H9 (cell line): ENCODE measurements at regions not wholly inside any gene's neighbourhood (a gene's known extent, or its start where the extent isn't known, plus 50 kb on each side); places are given as distances from the start of the nearest gene placed in this dataset.

Source experiments
- DNase-seq: peaks from one replicate; pipeline ENCODE4 v3.0.0-alpha.2; 2017
- H2AFZ ChIP-seq: one replicate; pipeline ENCODE4 v1.6.1; 2013; ENCODE audit warnings: mild to moderate bottlenecking, low read length, control low read depth, moderate library complexity
- H2AK5ac ChIP-seq: 2 replicates; pipeline ENCODE4 v1.6.1; 2013; ENCODE audit warnings: low read length, control low read depth, mixed read lengths; ENCODE audit not compliant: insufficient read length
- H2BK120ac ChIP-seq: one replicate; pipeline ENCODE4 v1.6.1; 2013; ENCODE audit warnings: low read depth, mild to moderate bottlenecking, low read length, control low read depth, inconsistent platforms; ENCODE audit not compliant: poor library complexity, severe bottlenecking
- H2BK12ac ChIP-seq: 2 replicates; pipeline ENCODE4 v1.6.1; 2013; ENCODE audit warnings: low read length, control low read depth, mixed read lengths, low read depth; ENCODE audit not compliant: insufficient read length
- H2BK15ac ChIP-seq: 2 replicates; pipeline ENCODE4 v1.6.1; 2013; ENCODE audit warnings: low read depth, low read length, control low read depth
- H2BK20ac ChIP-seq: one replicate; pipeline ENCODE4 v1.6.1; 2013; ENCODE audit warnings: low read depth, mild to moderate bottlenecking, low read length, control low read depth, inconsistent platforms; ENCODE audit not compliant: poor library complexity, severe bottlenecking
- H2BK5ac ChIP-seq: 2 replicates; pipeline ENCODE4 v1.6.1; 2013; ENCODE audit warnings: low read length, control low read depth, mixed read lengths; ENCODE audit not compliant: insufficient read length
- H3K14ac ChIP-seq: 2 replicates; pipeline ENCODE4 v1.6.1; 2013; ENCODE audit warnings: low read length, control low read depth; ENCODE audit not compliant: insufficient read depth
- H3K18ac ChIP-seq: 2 replicates; pipeline ENCODE4 v1.6.1; 2013; ENCODE audit warnings: low read depth, mild to moderate bottlenecking, mixed read lengths, low read length, control low read depth; ENCODE audit not compliant: insufficient read length
- H3K23ac ChIP-seq: 2 replicates; pipeline ENCODE4 v1.6.1; 2013; ENCODE audit warnings: low read length, control low read depth, mixed read lengths, low read depth; ENCODE audit not compliant: insufficient read length
- H3K23me2 ChIP-seq: 2 replicates; pipeline ENCODE4 v1.6.1; 2013; ENCODE audit warnings: low read depth, mild to moderate bottlenecking, mixed read lengths, low read length, control low read depth; ENCODE audit not compliant: insufficient read length, poor library complexity, severe bottlenecking
- H3K27ac ChIP-seq: 2 replicates; pipeline ENCODE4 v1.5.1; 2013; ENCODE audit warnings: low read length, control low read depth, mixed read lengths, low read depth; ENCODE audit not compliant: insufficient read length
- H3K27me3 ChIP-seq: 2 replicates; pipeline ENCODE4 v1.6.1; 2013; ENCODE audit warnings: low read length, control low read depth, inconsistent platforms; ENCODE audit not compliant: insufficient read depth
- H3K4ac ChIP-seq: 2 replicates; pipeline ENCODE4 v1.6.1; 2013; ENCODE audit warnings: low read depth, mild to moderate bottlenecking, control low read depth, inconsistent platforms, low read length, moderate library complexity
- H3K4me1 ChIP-seq: 2 replicates; pipeline ENCODE4 v1.6.1; 2013; ENCODE audit warnings: low read length, control low read depth, inconsistent platforms; ENCODE audit not compliant: insufficient read depth
- H3K4me2 ChIP-seq: 2 replicates; pipeline ENCODE4 v1.6.1; 2013; ENCODE audit warnings: low read length, control low read depth, mixed read lengths; ENCODE audit not compliant: insufficient read length, insufficient read depth
- H3K56ac ChIP-seq: 2 replicates; pipeline ENCODE4 v1.6.1; 2013; ENCODE audit warnings: low read depth, mild to moderate bottlenecking, mixed read lengths, low read length, control low read depth; ENCODE audit not compliant: insufficient read length
- H3K79me1 ChIP-seq: 2 replicates; pipeline ENCODE4 v1.6.1; 2013; ENCODE audit warnings: low read depth, mild to moderate bottlenecking, moderate library complexity, low read length, control low read depth, inconsistent platforms; ENCODE audit not compliant: insufficient read depth, poor library complexity, severe bottlenecking
- H3K79me2 ChIP-seq: 2 replicates; pipeline ENCODE4 v1.6.1; 2013; ENCODE audit warnings: low read length, control low read depth, inconsistent platforms; ENCODE audit not compliant: insufficient read depth
- H3K9ac ChIP-seq: 2 replicates; pipeline ENCODE4 v1.6.1; 2013; ENCODE audit warnings: low read length, control low read depth, mixed read lengths; ENCODE audit not compliant: insufficient read length; ENCODE audit errors: extremely low read depth
- H3K9me3 ChIP-seq: one replicate; pipeline ENCODE4 v1.6.1; 2013; ENCODE audit warnings: low read depth, low read length, inconsistent platforms; ENCODE audit not compliant: control insufficient read depth
- H3T11ph ChIP-seq: one replicate; pipeline ENCODE4 v1.6.1; 2013; ENCODE audit warnings: mild to moderate bottlenecking, low read length, control low read depth, inconsistent platforms
- H4K20me1 ChIP-seq: one replicate; pipeline ENCODE4 v1.6.1; 2013; ENCODE audit not compliant: control insufficient read depth, insufficient read length, insufficient read depth
- H4K5ac ChIP-seq: 2 replicates; pipeline ENCODE4 v1.6.1; 2013; ENCODE audit warnings: low read depth, mild to moderate bottlenecking, mixed read lengths, low read length, control low read depth; ENCODE audit not compliant: insufficient read length
- H4K8ac ChIP-seq: replicated peaks from 2 replicates; pipeline ENCODE4 v1.6.1; 2013; ENCODE audit warnings: low read length, control low read depth, mixed read lengths, low read depth; ENCODE audit not compliant: insufficient read length
- H4K91ac ChIP-seq: 2 replicates; pipeline ENCODE4 v1.6.1; 2013; ENCODE audit warnings: low read depth, mild to moderate bottlenecking, moderate library complexity, mixed read lengths, low read length, control low read depth; ENCODE audit not compliant: insufficient read length
- H3K27ac Mint-ChIP-seq, 3 experiments: 2 replicates in 2 of 3; 3 replicates in 1 of 3; pipeline ENCODE4 v1.8.0; 2020 to 2021; ENCODE audit warnings: mixed read lengths in 3 of 3, mild to moderate bottlenecking in 1 of 3, moderate library complexity in 1 of 3
- H3K27me3 Mint-ChIP-seq: 2 replicates; pipeline ENCODE4 v1.8.0; 2021; ENCODE audit warnings: low read depth, mild to moderate bottlenecking, moderate library complexity, mixed read lengths
- H3K36me3 Mint-ChIP-seq, 3 experiments: 2 replicates in 2 of 3; 3 replicates in 1 of 3; pipeline ENCODE4 v1.8.0; 2020 to 2021; ENCODE audit warnings: low read depth in 3 of 3, mixed read lengths in 3 of 3; ENCODE audit not compliant: insufficient read depth in 1 of 3
- H3K4me1 Mint-ChIP-seq, 2 experiments: 2 replicates each; pipeline ENCODE4 v1.8.0; 2020; ENCODE audit warnings: mixed read lengths in 2 of 2
- H3K4me3 Mint-ChIP-seq, 2 experiments: 2 replicates in 1 of 2; 3 replicates in 1 of 2; pipeline ENCODE4 v1.8.0; 2020 to 2021; ENCODE audit warnings: mild to moderate bottlenecking in 2 of 2, mixed read lengths in 2 of 2, moderate library complexity in 1 of 2
- H3K9me3 Mint-ChIP-seq, 2 experiments: 2 replicates in 1 of 2; 3 replicates in 1 of 2; pipeline ENCODE4 v1.8.0; 2020; ENCODE audit warnings: mild to moderate bottlenecking in 2 of 2, mixed read lengths in 2 of 2, moderate library complexity in 1 of 2
- CTCF ChIP-seq: fragments of 200-600 bp; sonication (generic); conservative IDR thresholded peaks from 3 replicates; pipeline ENCODE4 v1.8.0; 2021; ENCODE audit warnings: antibody characterized with exemption, mild to moderate bottlenecking
- WGBS: extraction: QIAGEN DNeasy Blood & Tissue Kit; methylation state at CpG from one replicate; pipeline ENCODE4 v1.1.7; 2013; ENCODE audit warnings: missing lambda C conversion rate, low lambda C conversion rate, mixed read lengths; ENCODE audit not compliant: insufficient read length; ENCODE audit errors: extremely low coverage; 5-methylcytosine and 5-hydroxymethylcytosine counted together

GRCh38 chr11:23590596-23591308 lies 730.5 kb upstream of the CCDC179 start:
- H3K4me2 ChIP-seq, result no peak overlapping the region
- Mint-ChIP-seq H3K27me3 (no peaks in the 10 kb centered on the region), H3K36me3 (peaks cover 3 to 5% (median 4%) of the 10 kb centered on the region in 3 experiments; a peak in 4 of 7 replicates), H3K4me1 (peaks cover 2 to 4% of the 10 kb centered on the region in 2 experiments; a peak in 1 of 4 replicates), H3K4me3 (no peak overlapping the region), H3K27ac (no peak overlapping the region), H3K9me3 (peaks cover 11 to 12% of the 10 kb centered on the region in 2 experiments)
- H4K8ac ChIP-seq, result no peak overlapping the region
- H3K23me2 ChIP-seq, result no peaks in the 10 kb centered on the region
- H2BK5ac ChIP-seq, result no peak overlapping the region
- H3K79me1 ChIP-seq, result no peaks in the 10 kb centered on the region
- no peak overlapping the region for H4K91ac ChIP-seq
- no peak overlapping the region for H3K56ac ChIP-seq
- H3K23ac ChIP-seq, result no peak overlapping the region
- no peak overlapping the region for H2BK15ac ChIP-seq
- H2AK5ac ChIP-seq, result no peak overlapping the region
- H3K9ac ChIP-seq, result no peak overlapping the region
- H3K79me2 ChIP-seq, result no peaks in the 10 kb centered on the region
- no peak overlapping the region for H4K5ac ChIP-seq
- no peak overlapping the region for H2BK12ac ChIP-seq
- no peak overlapping the region for H2BK20ac ChIP-seq
- no peak overlapping the region for H3T11ph ChIP-seq
- H3K9me3 ChIP-seq, result no peaks in the 10 kb centered on the region
- no peak for TF ChIP-seq CTCF
- no peak overlapping the region for H3K4ac ChIP-seq
- H3K18ac ChIP-seq, result no peak overlapping the region
- DNase-seq, result no peak
- H2AFZ ChIP-seq, result no peak overlapping the region
- H3K27ac ChIP-seq, result no peak overlapping the region
- H4K20me1 ChIP-seq, result no peaks in the 10 kb centered on the region
- no peak overlapping the region for H2BK120ac ChIP-seq
- H3K27me3 ChIP-seq, result no peaks in the 10 kb centered on the region
- WGBS, result no CpG with 5 or more reads among the region's 3 CpGs
- H3K4me1 ChIP-seq, result no peaks in the 10 kb centered on the region
- no peak overlapping the region for H3K14ac ChIP-seq
